ENCODE measurements at regions not wholly inside any gene's neighbourhood (a gene's known extent, or its start where the extent isn't known, plus 50 kb on each side); places are given as distances from the start of the nearest gene placed in this dataset.

DNA sequence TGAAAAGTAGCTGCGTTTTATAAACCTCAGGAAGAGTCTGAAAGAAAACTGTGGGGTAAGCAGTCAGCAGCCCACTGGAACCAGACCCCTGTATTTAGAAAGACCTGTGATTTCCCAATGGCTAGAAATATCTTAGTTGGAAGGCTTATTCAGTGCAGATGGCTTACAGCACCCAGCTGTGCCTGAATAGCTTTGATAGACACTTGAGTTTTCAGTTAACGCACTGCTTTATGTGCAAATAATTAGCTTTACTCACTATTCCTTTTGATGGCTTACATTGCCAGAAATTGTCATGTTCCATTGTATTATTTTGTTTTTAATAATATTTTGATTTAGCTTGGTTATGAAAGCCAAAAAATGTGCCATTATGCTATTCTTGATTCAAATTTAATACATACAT, 465.3 kb upstream of the SYNCRIP start:
- DNase-seq, result no peak
- no peak overlapping the region for H2BK12ac ChIP-seq (ENCODE audit: insufficient read length, low read depth, low read length)
- Mint-ChIP-seq H3K27me3 (ENCODE audit: low read depth) (no peaks in the 10 kb centered on the region), H3K27ac (no peak overlapping the region), H3K36me3 (ENCODE audit: insufficient read depth in 1 of 3, low read depth in 3 of 3) (no peaks in the 10 kb centered on the region), H3K9me3 (peaks cover 5 to 20% of the 10 kb centered on the region in 2 experiments; a peak in 3 of 5 replicates), H3K4me3 (no peak overlapping the region), H3K4me1 (no peaks in the 10 kb centered on the region)
- no peak overlapping the region for H4K91ac ChIP-seq (ENCODE audit: insufficient read length, low read depth, low read length)
- H2BK5ac ChIP-seq (ENCODE audit: insufficient read length, low read length), result no peak overlapping the region
- H3K4ac ChIP-seq (ENCODE audit: low read depth, low read length), result no peak overlapping the region
- no peaks in the 10 kb centered on the region for H3K4me1 ChIP-seq (ENCODE audit: insufficient read depth, low read length)
- H3K18ac ChIP-seq (ENCODE audit: insufficient read length, low read depth, low read length), result no peak overlapping the region
- no peaks in the 10 kb centered on the region for H3K27me3 ChIP-seq (ENCODE audit: insufficient read depth, low read length)
- no peak overlapping the region for H3K14ac ChIP-seq (ENCODE audit: insufficient read depth, low read length)
- no peaks in the 10 kb centered on the region for H3K9me3 ChIP-seq (ENCODE audit: control insufficient read depth, low read depth, low read length)
- H4K5ac ChIP-seq (ENCODE audit: insufficient read length, low read depth, low read length), result no peak overlapping the region
- H3K9ac ChIP-seq (ENCODE audit: extremely low read depth, insufficient read length, low read length), result no peak overlapping the region
- H2AK5ac ChIP-seq (ENCODE audit: insufficient read length, low read length), result no peak overlapping the region
- H4K8ac ChIP-seq (replicated peaks; ENCODE audit: insufficient read length, low read depth, low read length), result no peak overlapping the region
- no peak overlapping the region for H2BK20ac ChIP-seq (ENCODE audit: low read depth, low read length, poor library complexity, severe bottlenecking)
- H3K27ac ChIP-seq (ENCODE audit: insufficient read length, low read depth, low read length), result no peak overlapping the region
- no peak overlapping the region for H2BK15ac ChIP-seq (ENCODE audit: low read depth, low read length)
- no peak overlapping the region for H3K23ac ChIP-seq (ENCODE audit: insufficient read length, low read depth, low read length)
- WGBS (ENCODE audit: extremely low coverage, insufficient read length, low lambda C conversion rate), result no CpG with 5 or more reads among the region's 2 CpGs
- no peaks in the 10 kb centered on the region for H3K23me2 ChIP-seq (ENCODE audit: insufficient read length, low read depth, low read length, poor library complexity, severe bottlenecking)
- no peak overlapping the region for H3T11ph ChIP-seq (ENCODE audit: low read length)
- H3K79me1 ChIP-seq (ENCODE audit: insufficient read depth, low read depth, low read length, poor library complexity, severe bottlenecking), result no peaks in the 10 kb centered on the region
- no peak overlapping the region for H3K4me2 ChIP-seq (ENCODE audit: insufficient read depth, insufficient read length, low read length)
- H4K20me1 ChIP-seq (ENCODE audit: control insufficient read depth, insufficient read depth, insufficient read length), result no peaks in the 10 kb centered on the region
- no peaks in the 10 kb centered on the region for H3K79me2 ChIP-seq (ENCODE audit: insufficient read depth, low read length)
- H2AFZ ChIP-seq (ENCODE audit: low read length), result no peak overlapping the region
- no peak for TF ChIP-seq CTCF (conservative IDR thresholded peaks at IDR 0.05)
- no peak overlapping the region for H2BK120ac ChIP-seq (ENCODE audit: low read depth, low read length, poor library complexity, severe bottlenecking)
- H3K56ac ChIP-seq (ENCODE audit: insufficient read length, low read depth, low read length), result no peak overlapping the region
